Ovary (tissue), 3 donors: ENCODE measurements at regions not wholly inside any gene's neighbourhood (a gene's known extent, or its start where the extent isn't known, plus 50 kb on each side); places are given as distances from the start of the nearest gene placed in this dataset.

ENCODE experiments used
- CTCF ChIP-seq, 3 donors: fragments of 450-650 bp in 2 of 3; fragments of 200-600 bp in 1 of 3; IDR thresholded peaks; one replicate each; pipeline versions ENCODE4 v1.5.1 to v1.8.0; 2016 to 2022; ENCODE audit warnings: antibody characterized with exemption in 3 of 3, mild to moderate bottlenecking in 1 of 3
- EP300 ChIP-seq: sonication (generic); formaldehyde crosslinking; IDR thresholded peaks from one replicate; pipeline ENCODE4 v1.6.1; 2017; ENCODE audit warnings: antibody characterized with exemption
- donor health status: DM: no; HTN: no; CAD: no.

GRCh38 chr4:149964001-149964796, 114.0 kb upstream of the DCLK2 start:
- TF ChIP-seq EP300 (no peak), CTCF (IDR thresholded peaks at IDR 0.05) (no peak)
